GM18858 (cell line): ENCODE measurements at regions not wholly inside any gene's neighbourhood (a gene's known extent, or its start where the extent isn't known, plus 50 kb on each side); places are given as distances from the start of the nearest gene placed in this dataset.

Source experiments
- ATAC-seq: cut with Tn5 transposase; IDR thresholded peaks from one replicate; pipeline ENCODE4 v1.9.1; 2021; ENCODE audit not compliant: unreplicated experiment

GRCh38 chr11:130638624-130639023 lies 190.2 kb downstream of the ADAMTS15 start:
- no peak for ATAC-seq

- ATAC-seq = no peak
Measured at GRCh38 chr11:130639369-130639768, 190.9 kb downstream of the ADAMTS15 start.

- no peak for ATAC-seq
Measured at GRCh38 chr11:130640526-130640925, 192.1 kb downstream of the ADAMTS15 start.

GRCh38 chr11:130641876-130642275 lies 193.4 kb downstream of the ADAMTS15 start:
- no peak for ATAC-seq

GRCh38 chr11:130642994-130643393 lies 194.5 kb downstream of the ADAMTS15 start:
- ATAC-seq = no peak

- ATAC-seq = no peak
Measured at GRCh38 chr11:130644187-130644586, 195.7 kb downstream of the ADAMTS15 start.

GRCh38 chr11:130645164-130645842 lies 196.9 kb downstream of the ADAMTS15 start:
- no peak for ATAC-seq

GRCh38 chr11:130645843-130646197 lies 197.4 kb downstream of the ADAMTS15 start:
- no peak for ATAC-seq

GRCh38 chr11:130646881-130647280 lies 198.4 kb downstream of the ADAMTS15 start:
- no peak for ATAC-seq

GRCh38 chr11:130647371-130647770 lies 198.9 kb downstream of the ADAMTS15 start:
- ATAC-seq = no peak

- no peak for ATAC-seq
Measured at GRCh38 chr11:130649801-130650200, 201.4 kb downstream of the ADAMTS15 start.

GRCh38 chr11:130650456-130651030 lies 202.1 kb downstream of the ADAMTS15 start:
- ATAC-seq = no peak

GRCh38 chr11:130651066-130651855 lies 202.8 kb downstream of the ADAMTS15 start:
- ATAC-seq = no peak

GRCh38 chr11:130652671-130653335 lies 204.4 kb downstream of the ADAMTS15 start:
- no peak for ATAC-seq

GRCh38 chr11:130653838-130654636 lies 205.6 kb downstream of the ADAMTS15 start:
- no peak for ATAC-seq

- no peak for ATAC-seq
Measured at GRCh38 chr11:130655300-130655699, 206.9 kb downstream of the ADAMTS15 start.

- ATAC-seq = no peak
Measured at GRCh38 chr11:130666781-130667251, 218.4 kb downstream of the ADAMTS15 start.

GRCh38 chr11:130668751-130669150 lies 220.3 kb downstream of the ADAMTS15 start:
- ATAC-seq = no peak

GRCh38 chr11:130670200-130670599 lies 221.8 kb downstream of the ADAMTS15 start:
- no peak for ATAC-seq

- ATAC-seq = no peak
Measured at GRCh38 chr11:130671801-130672700, 223.6 kb downstream of the ADAMTS15 start.
